IMR-90 (cell line): ENCODE measurements at regions not wholly inside any gene's neighbourhood (a gene's known extent, or its start where the extent isn't known, plus 50 kb on each side); places are given as distances from the start of the nearest gene placed in this dataset.
"Not testable (repeated sequence)": the region's sequence is repeated elsewhere in the genome, so short reads cannot be mapped to it uniquely, and the experiment has no call there.

ENCODE experiments used
- ATAC-seq: fragments of 200-7000 bp; cut with Tn5 transposase; 2 replicates; pipeline ENCODE4 v1.9.1; 2020; ENCODE audit warnings: low read depth, mild to moderate bottlenecking, moderate library complexity
- BruUV-seq: library from RNA; stranded (reverse); fragments of 400-500 nt; replicated peaks from 2 replicates; lab custom pipeline; 2021; lab: Mats Ljungman, UMichigan
- CTCF ChIA-PET: fragments of 300-600 bp; formaldehyde crosslinking; extraction: SDS; loops from one replicate; lab custom pipeline; 2021; ENCODE audit warnings: antibody characterized with exemption; lab: Yijun Ruan, JAX
- POLR2A ChIA-PET: fragments of 300-600 bp; sonication (Branson Sonifier 250); formaldehyde crosslinking; loops from one replicate; lab custom pipeline; 2022; ENCODE audit warnings: antibody characterized with exemption; ENCODE audit not compliant: unreplicated experiment; lab: Charles Lee
- DNase-seq: peaks from one replicate; pipeline ENCODE4 v3.0.0; 2013
- H2AFZ ChIP-seq: replicated peaks from 2 replicates; pipeline ENCODE3; 2013; ENCODE audit warnings: low read length, mild to moderate bottlenecking; ENCODE audit not compliant: poor library complexity
- H2AK5ac ChIP-seq: 2 replicates; pipeline ENCODE4 v1.6.1; 2013; ENCODE audit warnings: low read depth, low read length, inconsistent platforms
- H2AK9ac ChIP-seq: replicated peaks from 2 replicates; pipeline ENCODE3; 2013; ENCODE audit warnings: mild to moderate bottlenecking, low read depth, low read length, moderate library complexity; ENCODE audit not compliant: poor library complexity
- H2BK120ac ChIP-seq: 2 replicates; pipeline ENCODE4 v1.6.1; 2013; ENCODE audit warnings: low read depth, low read length, inconsistent platforms
- H2BK15ac ChIP-seq: 3 replicates; pipeline ENCODE4 v1.6.1; 2013; ENCODE audit warnings: low read depth, low read length, inconsistent platforms
- H2BK20ac ChIP-seq: 2 replicates; pipeline ENCODE4 v1.6.1; 2013; ENCODE audit warnings: low read depth, mild to moderate bottlenecking, inconsistent platforms, low read length, moderate library complexity
- H2BK5ac ChIP-seq: 2 replicates; pipeline ENCODE4 v1.6.1; 2013; ENCODE audit warnings: mild to moderate bottlenecking, low read depth, low read length, inconsistent platforms; ENCODE audit not compliant: poor library complexity, severe bottlenecking
- H3K14ac ChIP-seq: replicated peaks from 2 replicates; pipeline ENCODE4 v1.6.1; 2013; ENCODE audit warnings: low read depth, low read length, inconsistent platforms
- H3K18ac ChIP-seq: 2 replicates; pipeline ENCODE4 v1.6.1; 2013; ENCODE audit warnings: low read depth, low read length, control low read depth
- H3K23ac ChIP-seq: 2 replicates; pipeline ENCODE4 v1.6.1; 2013; ENCODE audit warnings: low read depth, low read length, inconsistent platforms
- H3K27ac ChIP-seq: 2 replicates; pipeline ENCODE4 v1.5.1; 2013; ENCODE audit warnings: mild to moderate bottlenecking, control low read depth, low read length; ENCODE audit not compliant: insufficient read depth
- H3K27me3 ChIP-seq: 2 replicates; pipeline ENCODE4 v1.6.1; 2013; ENCODE audit warnings: low read length; ENCODE audit not compliant: control insufficient read depth, insufficient read depth
- H3K36me3 ChIP-seq: 2 replicates; pipeline ENCODE4 v1.6.1; 2013; ENCODE audit warnings: low read length, mixed read lengths; ENCODE audit not compliant: control insufficient read depth, insufficient read depth
- H3K4ac ChIP-seq: 2 replicates; pipeline ENCODE4 v1.6.1; 2013; ENCODE audit warnings: low read depth, low read length, inconsistent platforms
- H3K4me1 ChIP-seq: 2 replicates; pipeline ENCODE4 v1.6.1; 2013; ENCODE audit warnings: low read length, mixed read lengths; ENCODE audit not compliant: control insufficient read depth, insufficient read depth
- H3K4me2 ChIP-seq: 2 replicates; pipeline ENCODE4 v1.6.1; 2013; ENCODE audit warnings: low read depth, mild to moderate bottlenecking, control low read depth, low read length, moderate library complexity
- H3K4me3 ChIP-seq: 2 replicates; pipeline ENCODE4 v1.5.1; 2013; ENCODE audit warnings: low read depth, mild to moderate bottlenecking, control low read depth, low read length, moderate library complexity; ENCODE audit not compliant: insufficient read depth
- H3K56ac ChIP-seq: 2 replicates; pipeline ENCODE4 v1.6.1; 2013; ENCODE audit warnings: low read length, inconsistent platforms; ENCODE audit not compliant: insufficient read depth; ENCODE audit errors: extremely low read depth
- H3K79me1 ChIP-seq, 2 experiments: 2 replicates each; pipeline ENCODE4 v1.6.1; 2013; ENCODE audit warnings: low read length in 2 of 2, inconsistent platforms in 1 of 2, low read depth in 1 of 2
- H3K9ac ChIP-seq: 2 replicates; pipeline ENCODE4 v1.6.1; 2013; ENCODE audit warnings: low read depth, low read length, control low read depth
- H3K9me1 ChIP-seq: 2 replicates; pipeline ENCODE4 v1.6.1; 2013; ENCODE audit warnings: low read length, inconsistent platforms; ENCODE audit not compliant: insufficient read depth
- H3K9me3 ChIP-seq: 2 replicates; pipeline ENCODE4 v1.6.1; 2013; ENCODE audit warnings: low read length; ENCODE audit not compliant: control insufficient read depth, insufficient read depth
- H4K20me1 ChIP-seq: 2 replicates; pipeline ENCODE4 v1.6.1; 2013; ENCODE audit warnings: low read length, inconsistent platforms; ENCODE audit not compliant: insufficient read depth
- H4K5ac ChIP-seq: 2 replicates; pipeline ENCODE4 v1.6.1; 2013; ENCODE audit warnings: mild to moderate bottlenecking, low read depth, low read length, control low read depth
- H4K8ac ChIP-seq, 2 experiments: 2 replicates each; pipeline ENCODE4 v1.6.1; 2013; ENCODE audit warnings: low read depth in 2 of 2, low read length in 2 of 2, control low read depth in 1 of 2, inconsistent platforms in 1 of 2
- H4K91ac ChIP-seq: 2 replicates; pipeline ENCODE4 v1.6.1; 2013; ENCODE audit warnings: low read depth, low read length, inconsistent platforms; ENCODE audit not compliant: insufficient read depth
- WGBS, 2 experiments: methylation state at CpG; one replicate each; pipeline versions ENCODE4 v1.1.5 to v1.1.7; 2013; ENCODE audit warnings: missing lambda C conversion rate in 2 of 2; ENCODE audit not compliant: insufficient read length in 1 of 2; ENCODE audit errors: extremely low coverage in 2 of 2; 5-methylcytosine and 5-hydroxymethylcytosine counted together
- dilution Hi-C: fragments of 300-500 bp; cut with HindIII; formaldehyde crosslinking; loops from one replicate; pipeline ENCODE4 v1.14.3; 2018; ENCODE audit warnings: low sequenced_read_pairs; ENCODE audit not compliant: unreplicated experiment
- in situ Hi-C: fragments of 300-500 bp; cut with MboI; formaldehyde crosslinking; loops from 3 replicates; pipeline ENCODE4 v1.14.3; 2019; ENCODE audit warnings: low sequenced_read_pairs, inconsistent platforms, mixed read lengths
- intact Hi-C: fragments of 100-400 bp; cut with micrococcal nuclease; formaldehyde crosslinking; loops from 2 replicates; pipeline ENCODE4 v1.10.0; 2022

- in situ Hi-C loops, dilution Hi-C loops: not testable (repeated sequence)
Measured at GRCh38 chr12:33520505-33521302, 81.1 kb upstream of the SYT10 start.

More at GRCh38 chr12:33520505-33521302, 81.1 kb upstream of the SYT10 start:
- H3K27me3 ChIP-seq, BruUV-seq, H4K8ac ChIP-seq, H2AK9ac ChIP-seq, H2AK5ac ChIP-seq, H3K56ac ChIP-seq, CTCF ChIA-PET, ATAC-seq, H2BK120ac ChIP-seq, H3K4ac ChIP-seq, H3K9me1 ChIP-seq, H4K20me1 ChIP-seq, POLR2A ChIA-PET, H3K79me1 ChIP-seq, H4K91ac ChIP-seq, H2BK5ac ChIP-seq, H3K4me3 ChIP-seq, H3K27ac ChIP-seq, intact Hi-C loops, H2AFZ ChIP-seq, H4K5ac ChIP-seq, H3K9ac ChIP-seq, H3K9me3 ChIP-seq, H2BK15ac ChIP-seq, H2BK20ac ChIP-seq, H3K4me2 ChIP-seq, DNase-seq, H3K14ac ChIP-seq, H3K4me1 ChIP-seq, H3K36me3 ChIP-seq, H3K18ac ChIP-seq, H3K23ac ChIP-seq: not testable (repeated sequence)
- WGBS, 2 experiments, result 100% methylated on average over 2 of the region's 12 CpGs; no CpG with 5 or more reads in 1 of the 2 experiments
